C4-2B (cell line): ENCODE measurements at regions not wholly inside any gene's neighbourhood (a gene's known extent, or its start where the extent isn't known, plus 50 kb on each side); places are given as distances from the start of the nearest gene placed in this dataset.

ENCODE experiments used
- H3K27ac ChIP-seq: fragments of 450-650 bp; 2 replicates; pipeline ENCODE4 v1.5.1; 2017
- ZFX ChIP-seq: fragments of 450-650 bp; IDR thresholded peaks from 2 replicates; pipeline ENCODE4 v1.6.1; 2017
- TF ChIP-seq, protein P1 (sequence below): fragments of 450-650 bp; conservative IDR thresholded peaks from 2 replicates; pipeline ENCODE4 v1.5.1; 2017; ENCODE audit warnings: mild to moderate bottlenecking

DNA sequence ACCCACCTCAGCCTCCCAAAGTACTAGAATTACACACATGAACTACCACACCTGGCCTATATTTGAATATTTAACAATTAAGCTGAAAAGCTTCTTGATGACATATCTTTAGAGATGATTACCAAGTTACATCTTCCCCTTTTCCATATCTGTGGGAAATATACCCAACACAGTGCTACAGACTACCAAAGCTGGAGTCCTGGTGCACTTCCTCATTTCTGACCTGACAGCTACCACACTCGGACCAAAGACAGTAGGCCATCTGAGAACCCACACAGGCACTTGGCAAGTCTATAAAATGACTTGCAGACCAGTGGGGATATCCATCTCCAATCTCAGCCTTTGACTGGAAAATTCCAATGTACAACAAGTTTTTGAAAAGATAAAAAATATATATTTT lies 270.4 kb upstream of the KLF14 start:
- H3K27ac ChIP-seq = no peak overlapping the region
- TF ChIP-seq ZFX = no peak
- TF ChIP-seq, protein P1, sequence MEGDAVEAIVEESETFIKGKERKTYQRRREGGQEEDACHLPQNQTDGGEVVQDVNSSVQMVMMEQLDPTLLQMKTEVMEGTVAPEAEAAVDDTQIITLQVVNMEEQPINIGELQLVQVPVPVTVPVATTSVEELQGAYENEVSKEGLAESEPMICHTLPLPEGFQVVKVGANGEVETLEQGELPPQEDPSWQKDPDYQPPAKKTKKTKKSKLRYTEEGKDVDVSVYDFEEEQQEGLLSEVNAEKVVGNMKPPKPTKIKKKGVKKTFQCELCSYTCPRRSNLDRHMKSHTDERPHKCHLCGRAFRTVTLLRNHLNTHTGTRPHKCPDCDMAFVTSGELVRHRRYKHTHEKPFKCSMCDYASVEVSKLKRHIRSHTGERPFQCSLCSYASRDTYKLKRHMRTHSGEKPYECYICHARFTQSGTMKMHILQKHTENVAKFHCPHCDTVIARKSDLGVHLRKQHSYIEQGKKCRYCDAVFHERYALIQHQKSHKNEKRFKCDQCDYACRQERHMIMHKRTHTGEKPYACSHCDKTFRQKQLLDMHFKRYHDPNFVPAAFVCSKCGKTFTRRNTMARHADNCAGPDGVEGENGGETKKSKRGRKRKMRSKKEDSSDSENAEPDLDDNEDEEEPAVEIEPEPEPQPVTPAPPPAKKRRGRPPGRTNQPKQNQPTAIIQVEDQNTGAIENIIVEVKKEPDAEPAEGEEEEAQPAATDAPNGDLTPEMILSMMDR = no peak

DNA sequence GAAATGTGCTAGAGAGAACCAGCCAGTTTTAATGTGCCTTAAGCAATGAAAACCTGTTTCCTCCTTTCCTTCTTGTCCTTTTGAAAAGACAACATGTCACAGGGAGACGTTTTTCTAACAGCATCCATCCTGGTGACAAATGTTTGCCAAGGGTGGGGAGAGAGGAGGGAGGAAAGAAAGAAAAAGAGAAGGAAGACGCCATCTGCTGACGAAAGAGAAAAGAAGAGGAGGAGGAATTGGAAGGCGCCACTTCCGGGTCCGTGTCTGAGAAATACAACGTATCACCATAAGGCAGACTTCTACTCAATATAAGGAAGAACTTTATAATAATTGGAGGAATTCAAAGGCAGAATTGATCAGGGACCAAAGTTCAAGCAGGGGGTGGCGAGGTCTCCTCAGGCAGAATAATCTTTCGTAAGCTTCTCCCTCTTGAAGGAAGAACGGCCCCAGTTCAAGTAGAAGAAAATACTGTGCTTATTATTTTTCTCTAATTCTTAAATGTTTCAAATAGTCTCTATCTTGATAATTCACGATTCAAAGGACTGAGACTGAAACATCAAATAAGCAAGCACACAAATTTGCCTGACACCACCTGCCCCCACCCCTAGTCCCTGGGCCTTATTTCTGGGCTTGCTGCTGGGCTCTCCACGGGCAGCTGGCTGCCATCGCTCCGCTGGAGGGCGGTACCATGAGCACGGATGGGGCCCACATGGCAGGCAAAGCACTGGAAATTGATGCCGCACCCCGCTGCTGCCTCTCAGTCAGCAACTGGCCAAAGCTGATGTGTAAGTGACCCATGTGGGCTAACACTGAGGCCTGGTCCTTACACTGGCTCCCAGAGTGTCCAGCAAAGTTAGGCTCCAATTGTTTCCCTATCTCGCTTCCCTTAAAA lies 273.7 kb upstream of the KLF14 start:
- H3K27ac ChIP-seq = peak overlapping the region; percentile 16
- TF ChIP-seq, protein P1 = peak; percentile 89
- no peak for TF ChIP-seq ZFX

DNA sequence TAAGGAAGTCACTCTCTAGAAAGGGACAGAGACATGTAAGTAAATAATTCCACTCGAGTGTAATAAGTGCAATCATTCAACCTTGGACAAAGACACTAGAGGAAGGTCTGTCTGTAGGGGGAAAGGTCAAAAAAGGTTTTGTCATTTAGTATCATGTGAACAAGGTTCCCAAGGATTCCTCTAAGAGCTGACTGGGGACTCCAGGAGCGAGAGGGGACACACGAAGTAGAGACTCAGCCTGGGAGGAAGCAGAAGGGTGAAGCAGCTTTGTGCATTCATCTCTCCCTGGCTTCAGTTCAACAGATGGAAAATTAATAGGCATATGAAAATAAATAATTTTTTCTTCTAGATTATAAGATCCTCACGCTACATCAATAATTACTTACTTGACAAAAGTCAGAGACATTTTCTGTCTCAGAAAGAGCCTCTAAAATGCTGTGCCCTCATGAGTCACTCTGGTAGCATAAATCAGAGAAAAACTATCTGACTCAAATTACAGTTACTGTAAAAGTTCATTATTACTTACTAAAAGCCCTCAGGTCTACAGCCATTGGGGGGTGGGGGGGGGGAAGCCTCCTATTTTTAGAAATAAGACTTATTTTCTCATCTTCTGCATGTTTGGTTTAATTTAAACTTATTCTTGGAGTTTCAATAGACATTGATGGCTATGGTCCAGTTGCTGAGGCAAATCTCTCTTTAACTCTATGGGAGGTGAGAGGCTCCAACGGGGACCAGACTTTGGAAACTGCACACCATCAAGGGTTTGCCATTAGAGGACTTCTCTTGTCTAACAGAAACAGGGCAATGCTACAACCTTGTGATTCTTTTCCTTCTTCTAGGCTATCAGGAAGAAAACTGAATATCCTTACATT lies 275.1 kb upstream of the KLF14 start:
- TF ChIP-seq ZFX = no peak
- TF ChIP-seq, protein P1 = no peak
- H3K27ac ChIP-seq = no peak overlapping the region

DNA sequence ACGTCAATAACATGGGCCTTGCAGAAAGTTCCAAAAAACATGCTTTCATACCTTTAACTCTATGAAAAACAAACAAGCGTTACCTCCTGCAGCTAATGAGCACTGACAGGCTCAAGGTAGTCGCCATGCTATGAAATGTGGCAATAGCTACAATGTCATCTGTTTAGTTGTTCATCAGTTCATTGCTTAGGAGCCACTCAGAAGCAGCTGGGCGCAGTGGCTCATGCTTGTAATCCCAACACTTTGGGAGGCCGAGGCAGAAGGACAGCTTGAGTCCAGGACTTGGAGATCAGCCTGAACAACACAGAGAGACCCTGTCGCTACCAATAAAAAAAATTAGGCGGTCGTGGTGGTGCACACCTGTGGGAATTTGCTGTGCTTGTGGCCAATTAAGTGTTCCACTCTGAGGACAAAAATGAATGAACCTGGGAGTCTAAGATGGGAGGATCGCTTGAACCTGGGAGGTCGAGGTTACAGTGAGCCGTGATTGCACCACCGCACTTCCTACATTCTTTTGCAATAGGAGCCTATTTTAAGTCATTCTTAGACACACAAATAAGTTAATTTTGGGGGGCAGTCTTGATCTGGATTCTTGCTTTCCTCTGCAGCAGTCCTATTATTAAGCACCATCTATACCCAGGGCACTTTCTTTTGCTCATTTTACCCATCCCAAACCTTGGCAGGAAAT lies 276.2 kb upstream of the KLF14 start:
- H3K27ac ChIP-seq = no peak overlapping the region
- TF ChIP-seq ZFX = no peak
- TF ChIP-seq, protein P1 = no peak

DNA sequence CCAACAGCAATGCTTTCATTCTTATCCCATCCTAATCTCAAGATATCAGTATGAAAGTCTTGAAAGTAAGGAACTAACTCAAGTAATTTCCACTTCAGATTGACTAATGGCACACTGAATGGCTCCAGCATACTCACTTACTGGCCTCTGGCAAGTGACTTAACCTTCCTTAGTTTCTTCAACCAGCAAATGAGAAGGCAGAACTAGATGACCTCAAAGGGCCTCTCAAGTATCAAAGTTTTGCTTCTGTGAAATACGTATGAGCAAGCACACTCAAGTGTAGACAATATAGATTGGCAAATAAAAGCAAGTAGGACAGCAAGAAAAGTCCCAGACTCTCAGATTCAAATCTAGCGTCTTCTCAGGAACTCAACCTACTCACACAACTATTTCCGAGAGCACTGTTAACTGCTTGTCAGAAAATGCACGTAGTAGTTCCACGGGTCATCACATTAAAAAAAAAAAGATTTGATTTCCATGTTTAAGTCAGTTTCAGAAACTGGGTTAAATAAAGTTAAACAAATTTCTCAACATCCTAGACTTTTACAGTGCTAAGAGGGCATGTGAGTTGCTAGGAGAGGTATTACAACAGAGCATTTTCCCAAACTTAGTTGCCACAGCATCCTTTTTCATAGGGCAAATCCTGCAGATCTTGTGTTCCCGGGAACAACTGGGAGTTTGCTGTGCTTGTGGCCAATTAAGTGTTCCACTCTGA lies 276.9 kb upstream of the KLF14 start:
- H3K27ac ChIP-seq = no peak overlapping the region
- TF ChIP-seq, protein P1 = no peak
- no peak for TF ChIP-seq ZFX

DNA sequence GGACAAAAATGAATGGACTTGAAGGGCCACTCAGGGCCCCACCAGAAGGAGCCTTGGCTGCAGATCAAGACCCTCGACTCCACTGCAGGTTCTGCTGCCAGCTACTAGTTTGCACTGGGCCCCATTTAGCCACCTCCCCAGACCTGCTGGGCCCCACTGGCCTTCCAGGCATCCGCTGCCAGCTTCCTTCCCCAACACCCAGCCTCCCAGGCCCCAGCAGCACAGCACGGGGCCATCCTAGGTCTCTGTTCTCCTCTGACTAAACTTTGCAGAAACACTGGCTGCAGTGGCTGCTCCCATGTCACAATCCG lies 277.4 kb upstream of the KLF14 start:
- no peak overlapping the region for H3K27ac ChIP-seq
- TF ChIP-seq, protein P1 = no peak
- no peak for TF ChIP-seq ZFX
